Mesothelial cell of epicardium (in vitro differentiated cells): ENCODE measurements at regions not wholly inside any gene's neighbourhood (a gene's known extent, or its start where the extent isn't known, plus 50 kb on each side); places are given as distances from the start of the nearest gene placed in this dataset.

Source experiments
- DNase-seq, 2 experiments: peaks; one replicate each; pipeline ENCODE4 v3.0.0; 2021; ENCODE audit warnings: low spot score in 2 of 2; ENCODE audit not compliant: unreplicated experiment in 2 of 2
- H3K27ac Mint-ChIP-seq: 2 replicates; pipeline ENCODE4 v1.8.0; 2021; ENCODE audit warnings: mixed read lengths
- H3K27me3 Mint-ChIP-seq: 2 replicates; pipeline ENCODE4 v1.8.0; 2021; ENCODE audit warnings: low read depth, mixed read lengths
- H3K36me3 Mint-ChIP-seq: 2 replicates; pipeline ENCODE4 v1.8.0; 2021; ENCODE audit warnings: mixed read lengths
- H3K4me1 Mint-ChIP-seq: 2 replicates; pipeline ENCODE4 v1.8.0; 2021; ENCODE audit warnings: mixed read lengths
- H3K4me3 Mint-ChIP-seq: 2 replicates; pipeline ENCODE4 v1.8.0; 2021; ENCODE audit warnings: mild to moderate bottlenecking, moderate library complexity, mixed read lengths
- H3K9me3 Mint-ChIP-seq: 2 replicates; pipeline ENCODE4 v1.8.0; 2021; ENCODE audit warnings: mixed read lengths
- TF ChIP-seq, protein P1 (sequence below): fragments of 200-600 bp; sonication (generic); IDR thresholded peaks from one replicate; pipeline ENCODE4 v1.5.0; 2021; ENCODE audit warnings: antibody characterized with exemption; ENCODE audit not compliant: unreplicated experiment

GRCh38 chr7:156527458-156527890, 113.1 kb upstream of the RNF32 start:
- Mint-ChIP-seq H3K4me1 (no peaks in the 10 kb centered on the region), H3K36me3 (no peaks in the 10 kb centered on the region), H3K4me3 (no peak overlapping the region), H3K27ac (no peak overlapping the region), H3K9me3 (no peaks in the 10 kb centered on the region), H3K27me3 (peaks cover 12% of the 10 kb centered on the region)
- TF ChIP-seq, protein P1, sequence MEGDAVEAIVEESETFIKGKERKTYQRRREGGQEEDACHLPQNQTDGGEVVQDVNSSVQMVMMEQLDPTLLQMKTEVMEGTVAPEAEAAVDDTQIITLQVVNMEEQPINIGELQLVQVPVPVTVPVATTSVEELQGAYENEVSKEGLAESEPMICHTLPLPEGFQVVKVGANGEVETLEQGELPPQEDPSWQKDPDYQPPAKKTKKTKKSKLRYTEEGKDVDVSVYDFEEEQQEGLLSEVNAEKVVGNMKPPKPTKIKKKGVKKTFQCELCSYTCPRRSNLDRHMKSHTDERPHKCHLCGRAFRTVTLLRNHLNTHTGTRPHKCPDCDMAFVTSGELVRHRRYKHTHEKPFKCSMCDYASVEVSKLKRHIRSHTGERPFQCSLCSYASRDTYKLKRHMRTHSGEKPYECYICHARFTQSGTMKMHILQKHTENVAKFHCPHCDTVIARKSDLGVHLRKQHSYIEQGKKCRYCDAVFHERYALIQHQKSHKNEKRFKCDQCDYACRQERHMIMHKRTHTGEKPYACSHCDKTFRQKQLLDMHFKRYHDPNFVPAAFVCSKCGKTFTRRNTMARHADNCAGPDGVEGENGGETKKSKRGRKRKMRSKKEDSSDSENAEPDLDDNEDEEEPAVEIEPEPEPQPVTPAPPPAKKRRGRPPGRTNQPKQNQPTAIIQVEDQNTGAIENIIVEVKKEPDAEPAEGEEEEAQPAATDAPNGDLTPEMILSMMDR, result no peak
- no peak for DNase-seq

GRCh38 chr7:156524818-156525597, 115.6 kb upstream of the RNF32 start:
- no peak overlapping the region for H3K4me3 Mint-ChIP-seq
- no peaks in the 10 kb centered on the region for H3K36me3 Mint-ChIP-seq
- H3K27ac Mint-ChIP-seq, result no peak overlapping the region
- DNase-seq, result no peak
- TF ChIP-seq, protein P1, result no peak
- no peaks in the 10 kb centered on the region for H3K9me3 Mint-ChIP-seq
- H3K27me3 Mint-ChIP-seq, result peaks cover 12% of the 10 kb centered on the region
- H3K4me1 Mint-ChIP-seq, result no peaks in the 10 kb centered on the region

DNA sequence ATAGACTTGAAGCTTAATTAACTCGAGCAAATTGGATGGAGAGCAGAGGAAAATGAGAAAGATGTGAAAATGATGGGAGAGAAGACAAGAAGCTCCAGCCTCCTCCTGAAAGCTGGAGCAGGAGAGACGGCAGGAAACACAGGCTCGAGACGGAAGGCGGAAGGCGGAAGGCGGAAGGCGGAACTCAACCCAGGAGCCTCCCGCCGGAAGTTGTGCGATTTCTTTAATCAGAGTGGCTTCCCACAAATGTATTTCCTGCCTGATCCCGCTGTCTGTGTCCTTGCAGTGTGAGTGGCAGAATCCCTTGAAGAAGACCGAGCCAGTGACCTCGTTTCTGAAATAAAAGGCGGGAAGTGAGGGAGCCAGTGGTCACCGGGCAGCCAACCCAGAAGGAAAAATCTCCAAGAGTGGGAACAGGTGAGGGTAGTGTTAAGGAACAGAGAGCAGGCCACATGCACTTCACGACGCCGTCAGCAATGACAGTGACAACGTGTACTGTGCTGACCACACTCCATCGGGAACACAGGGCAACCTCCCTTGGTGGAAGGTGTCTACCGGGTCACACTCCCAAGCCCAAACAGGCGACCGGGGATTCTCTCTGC, 117.0 kb upstream of the RNF32 start:
- no peak overlapping the region for H3K27ac Mint-ChIP-seq
- H3K27me3 Mint-ChIP-seq, result peaks cover 12% of the 10 kb centered on the region
- H3K4me3 Mint-ChIP-seq, result no peak overlapping the region
- no peaks in the 10 kb centered on the region for H3K36me3 Mint-ChIP-seq
- no peak for DNase-seq
- H3K9me3 Mint-ChIP-seq, result no peaks in the 10 kb centered on the region
- H3K4me1 Mint-ChIP-seq, result no peaks in the 10 kb centered on the region
- TF ChIP-seq, protein P1, result no peak

GRCh38 chr7:156522801-156523200, 117.8 kb upstream of the RNF32 start:
- H3K36me3 Mint-ChIP-seq, result no peaks in the 10 kb centered on the region
- H3K4me3 Mint-ChIP-seq, result no peak overlapping the region
- no peaks in the 10 kb centered on the region for H3K9me3 Mint-ChIP-seq
- H3K27ac Mint-ChIP-seq, result no peak overlapping the region
- H3K27me3 Mint-ChIP-seq, result peaks cover 8% of the 10 kb centered on the region
- DNase-seq, result no peak
- TF ChIP-seq, protein P1, result no peak
- no peaks in the 10 kb centered on the region for H3K4me1 Mint-ChIP-seq

GRCh38 chr7:156519070-156519469, 121.5 kb upstream of the RNF32 start:
- H3K9me3 Mint-ChIP-seq, result no peaks in the 10 kb centered on the region
- no peak for DNase-seq
- TF ChIP-seq, protein P1, result no peak
- peaks cover 12% of the 10 kb centered on the region for H3K27me3 Mint-ChIP-seq
- H3K36me3 Mint-ChIP-seq, result no peaks in the 10 kb centered on the region
- H3K4me1 Mint-ChIP-seq, result no peaks in the 10 kb centered on the region
- no peak overlapping the region for H3K27ac Mint-ChIP-seq
- no peak overlapping the region for H3K4me3 Mint-ChIP-seq
